Body of pancreas (tissue), 4 donors: ENCODE measurements at regions not wholly inside any gene's neighbourhood (a gene's known extent, or its start where the extent isn't known, plus 50 kb on each side); places are given as distances from the start of the nearest gene placed in this dataset.
"Not testable (repeated sequence)": the region's sequence is repeated elsewhere in the genome, so short reads cannot be mapped to it uniquely, and the experiment has no call there.

Experiments used
- ATAC-seq: fragments of 150-250 bp; one replicate; pipeline ENCODE4 v1.9.1; 2016
- DNase-seq, 4 donors: peaks; one replicate each; pipeline ENCODE4 v3.0.0-alpha.2; 2019
- H3K27ac ChIP-seq, 4 donors: fragments of 200-600 bp; sonication (generic); 1 replicate in 3 of 4; 2 replicates in 1 of 4; pipeline versions ENCODE4 v1.5.1 to v1.6.1; 2016 to 2019; ENCODE audit warnings: mild to moderate bottlenecking in 1 of 4, mixed read lengths in 1 of 4, moderate library complexity in 1 of 4
- H3K27me3 ChIP-seq, 2 donors: fragments of 200-600 bp; sonication (generic); one replicate each; pipeline ENCODE4 v1.6.0; 2016; ENCODE audit warnings: mild to moderate bottlenecking in 1 of 2
- H3K36me3 ChIP-seq, 2 donors: fragments of 200-600 bp; sonication (generic); replicated peaks in 1 of 2; 2 replicates each; pipeline ENCODE4 v1.5.1; 2016; ENCODE audit warnings: low read depth in 2 of 2; ENCODE audit not compliant: insufficient read depth in 1 of 2
- H3K4me1 ChIP-seq: fragments of 200-600 bp; sonication (generic); one replicate; pipeline ENCODE4 v1.6.0; 2016
- H3K4me3 ChIP-seq, 2 donors: fragments of 200-600 bp; sonication (generic); 1 replicate in 1 of 2; 2 replicates in 1 of 2; pipeline ENCODE4 v1.5.1; 2016 to 2019
- H3K9me3 ChIP-seq, 3 donors: fragments of 200-600 bp; sonication (generic); 1 replicate in 2 of 3; 2 replicates in 1 of 3; pipeline ENCODE4 v1.5.1; 2016
- CTCF ChIP-seq, 7 experiments: fragments of 450-650 bp in 4 of 7; fragments of 200-600 bp in 3 of 7; sonication (generic) in 3 of 7; IDR thresholded peaks; one replicate each; pipeline ENCODE4 v1.5.1; 2016 to 2019; ENCODE audit warnings: antibody characterized with exemption in 7 of 7
- POLR2A ChIP-seq, 3 donors: fragments of 450-650 bp; IDR thresholded peaks; one replicate each; pipeline ENCODE4 v1.6.1; 2016; ENCODE audit warnings: antibody characterized with exemption in 3 of 3, mild to moderate bottlenecking in 2 of 3
- WGBS, 2 donors: methylation state at CpG; one replicate each; pipeline ENCODE4 v1.1.5; 2017; 5-methylcytosine and 5-hydroxymethylcytosine counted together
- intact Hi-C: fragments of 100-400 bp; cut with DNase I; formaldehyde crosslinking; loops from one replicate; pipeline ENCODE4 v1.15.1; 2023

- H3K4me1 ChIP-seq = no peaks in the 10 kb centered on the region
Observed at GRCh38 chrX:116756958-116757357, 294.2 kb upstream of the CT83 start.

GRCh38 chrX:116749943-116750342 is 287.2 kb upstream of the CT83 start:
- no peaks in the 10 kb centered on the region for H3K27me3 ChIP-seq
- H3K27ac ChIP-seq = no peak overlapping the region
- H3K4me3 ChIP-seq = no peak overlapping the region
- DNase-seq = no peak
- TF ChIP-seq CTCF (IDR thresholded peaks at IDR 0.05) = no peak
- TF ChIP-seq POLR2A (IDR thresholded peaks at IDR 0.05) = no peak
- 48 to 76% methylated on average over 3 of the region's 3 CpGs for WGBS, 2 donors
- no peak for ATAC-seq
- intact Hi-C loops = no loop called here
- no peaks in the 10 kb centered on the region for H3K36me3 ChIP-seq
- no peaks in the 10 kb centered on the region for H3K9me3 ChIP-seq
- H3K4me1 ChIP-seq = no peaks in the 10 kb centered on the region

More at GRCh38 chrX:116756958-116757357, 294.2 kb upstream of the CT83 start:
- no peak for TF ChIP-seq POLR2A (IDR thresholded peaks at IDR 0.05)
- no peak for TF ChIP-seq CTCF (IDR thresholded peaks at IDR 0.05)
- DNase-seq = no peak
- Histone ChIP-seq H3K27me3 (no peaks in the 10 kb centered on the region), H3K27ac (no peak overlapping the region), H3K4me3 (no peak overlapping the region), H3K9me3 (no peaks in the 10 kb centered on the region), H3K36me3 (no peaks in the 10 kb centered on the region)
- intact Hi-C loops = no loop called here
- 86 to 100% methylated on average over 1 of the region's 1 CpG for WGBS, 2 donors
- no peak for ATAC-seq

- H3K9me3 ChIP-seq = no peaks in the 10 kb centered on the region
- ATAC-seq (no peak), DNase-seq (no peak)
- H3K36me3 ChIP-seq = no peaks in the 10 kb centered on the region
- TF ChIP-seq CTCF (IDR thresholded peaks at IDR 0.05) = no peak
- TF ChIP-seq POLR2A (IDR thresholded peaks at IDR 0.05) = no peak
- no peaks in the 10 kb centered on the region for H3K4me1 ChIP-seq
- H3K27me3 ChIP-seq = no peaks in the 10 kb centered on the region
- WGBS, 2 donors = 21 to 30% methylated on average over 2 of the region's 2 CpGs
- no peak overlapping the region for H3K27ac ChIP-seq
- intact Hi-C loops = no loop called here
- H3K4me3 ChIP-seq = no peak overlapping the region
Observed at GRCh38 chrX:116732214-116732613, 269.4 kb upstream of the CT83 start.

GRCh38 chrX:116726806-116727205 is 264.0 kb upstream of the CT83 start:
- Histone ChIP-seq H3K27me3 (no peaks in the 10 kb centered on the region), H3K36me3 (no peaks in the 10 kb centered on the region), H3K4me1 (no peaks in the 10 kb centered on the region), H3K27ac (no peak overlapping the region), H3K9me3 (no peaks in the 10 kb centered on the region), H3K4me3 (no peak overlapping the region)
- no peak for TF ChIP-seq POLR2A (IDR thresholded peaks at IDR 0.05)
- no peak for TF ChIP-seq CTCF (IDR thresholded peaks at IDR 0.05)
- DNase-seq = no peak
- no peak for ATAC-seq
- intact Hi-C loops = no loop called here
- WGBS, 2 donors = 76 to 82% methylated on average over 3 to 4 of the region's 4 CpGs

GRCh38 chrX:116694046-116694445 is 231.3 kb upstream of the CT83 start:
- no peaks in the 10 kb centered on the region for H3K27me3 ChIP-seq
- intact Hi-C loops = no loop called here
- TF ChIP-seq CTCF (IDR thresholded peaks at IDR 0.05) (no peak), POLR2A (IDR thresholded peaks at IDR 0.05) (no peak)
- ATAC-seq = no peak
- DNase-seq = no peak
- H3K27ac ChIP-seq = no peak overlapping the region
- 81 to 87% methylated on average over 14 to 19 of the region's 19 CpGs for WGBS, 2 donors
- no peaks in the 10 kb centered on the region for H3K9me3 ChIP-seq
- no peaks in the 10 kb centered on the region for H3K36me3 ChIP-seq
- no peaks in the 10 kb centered on the region for H3K4me1 ChIP-seq
- no peak overlapping the region for H3K4me3 ChIP-seq

GRCh38 chrX:116679544-116679943 is 216.8 kb upstream of the CT83 start:
- H3K27me3 ChIP-seq, H3K4me3 ChIP-seq, H3K4me1 ChIP-seq, H3K27ac ChIP-seq, H3K36me3 ChIP-seq, ATAC-seq, intact Hi-C loops, DNase-seq, H3K9me3 ChIP-seq: not testable (repeated sequence)
- WGBS, 2 donors = 74 to 79% methylated on average over 7 of the region's 7 CpGs
